NCI-H1092 treated with DMSO at 0.1 percent for 48 hours (cell line): ENCODE measurements at regions not wholly inside any gene's neighbourhood (a gene's known extent, or its start where the extent isn't known, plus 50 kb on each side); places are given as distances from the start of the nearest gene placed in this dataset.

Experiments
- DNase-seq: peaks from one replicate; lab custom pipeline; 2025; lab: John Stamatoyannopoulos, UW

DNA sequence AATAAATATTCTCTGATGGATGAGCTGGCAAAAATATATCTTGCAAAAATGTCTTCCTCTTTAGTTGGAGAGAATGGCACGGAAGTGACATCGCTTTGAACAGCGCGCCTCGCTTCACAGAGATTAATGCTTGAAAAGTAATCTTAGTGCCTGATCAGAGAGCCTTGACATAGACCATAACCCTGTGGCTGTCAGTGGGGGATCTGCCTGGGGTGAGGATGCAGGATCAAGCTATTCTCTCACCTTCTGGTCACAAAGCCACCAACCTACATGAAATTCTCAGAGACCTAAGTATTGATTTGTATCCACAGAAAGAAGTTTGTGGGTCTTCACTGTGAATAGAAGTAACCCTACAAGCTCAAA is 492.6 kb downstream of the LMO4 start:
- DNase-seq = no peak

DNA sequence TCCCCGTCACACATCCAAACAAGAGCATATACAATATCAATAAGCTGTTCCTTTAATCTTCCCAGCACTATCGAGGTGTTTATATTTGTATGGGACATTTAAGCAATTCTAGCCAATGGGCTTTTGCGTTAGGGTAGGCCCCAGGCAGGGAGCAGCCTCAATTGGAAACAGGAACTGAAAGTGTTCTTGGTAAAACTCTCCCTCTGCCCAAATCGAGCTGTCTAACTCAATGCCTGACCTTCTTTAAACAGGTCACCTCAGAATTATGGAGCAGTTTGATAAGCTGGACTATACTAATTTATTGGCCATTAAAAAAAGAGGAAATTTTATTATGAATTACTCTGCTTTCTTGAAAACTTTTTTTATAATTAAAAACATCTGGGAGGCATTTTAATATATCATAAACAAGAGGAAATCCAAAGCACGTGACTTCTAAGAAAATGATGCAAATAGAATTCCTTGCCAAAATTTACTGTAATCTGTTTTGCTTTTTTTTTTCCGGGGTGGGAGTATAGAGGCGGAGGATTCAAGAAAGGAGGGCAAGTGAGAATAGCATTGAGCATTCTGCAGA is 498.1 kb downstream of the LMO4 start:
- DNase-seq = no peak

DNA sequence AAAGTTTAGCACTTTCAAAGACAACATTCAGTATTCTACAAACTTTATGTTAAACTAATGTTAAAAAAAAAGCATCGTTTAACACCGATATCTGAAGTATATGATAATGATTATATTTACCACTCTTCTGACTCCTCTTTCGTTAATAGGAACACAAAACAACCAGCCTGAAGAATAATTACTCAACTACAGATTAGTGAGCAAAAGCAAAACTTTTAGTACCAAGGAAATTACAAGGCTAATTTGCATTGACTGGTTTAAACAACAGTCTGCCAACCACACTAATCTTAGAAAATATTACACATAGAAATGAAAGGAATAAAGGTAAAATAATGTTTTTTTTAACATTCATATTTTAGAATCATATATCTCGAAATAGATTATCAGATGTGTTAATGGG is 500.7 kb downstream of the LMO4 start:
- no peak for DNase-seq

DNA sequence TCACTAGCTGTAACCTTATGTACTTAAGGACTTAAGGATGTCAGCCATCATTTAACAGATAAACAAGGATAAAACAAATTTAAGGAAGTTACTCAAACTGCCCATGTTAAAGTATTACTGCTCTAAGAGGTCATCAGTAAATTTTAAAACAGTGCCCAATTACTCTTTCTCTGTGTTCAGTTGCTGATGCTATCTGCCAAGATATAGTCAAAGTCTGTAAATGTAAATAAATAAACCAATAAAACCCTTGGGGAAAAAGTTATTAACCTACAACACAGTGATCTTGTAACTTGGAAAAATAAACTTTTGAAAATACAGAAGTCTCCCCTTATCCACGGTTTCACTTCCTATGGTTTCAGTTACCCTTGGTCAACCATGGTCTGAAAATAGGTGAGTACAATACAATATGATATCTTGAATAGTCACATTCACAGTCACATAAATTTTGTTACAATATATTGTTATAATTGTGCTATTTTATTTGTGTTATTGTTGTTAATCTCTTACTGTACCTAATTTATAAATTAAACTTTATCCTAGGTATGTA is 501.8 kb downstream of the LMO4 start:
- no peak for DNase-seq

DNA sequence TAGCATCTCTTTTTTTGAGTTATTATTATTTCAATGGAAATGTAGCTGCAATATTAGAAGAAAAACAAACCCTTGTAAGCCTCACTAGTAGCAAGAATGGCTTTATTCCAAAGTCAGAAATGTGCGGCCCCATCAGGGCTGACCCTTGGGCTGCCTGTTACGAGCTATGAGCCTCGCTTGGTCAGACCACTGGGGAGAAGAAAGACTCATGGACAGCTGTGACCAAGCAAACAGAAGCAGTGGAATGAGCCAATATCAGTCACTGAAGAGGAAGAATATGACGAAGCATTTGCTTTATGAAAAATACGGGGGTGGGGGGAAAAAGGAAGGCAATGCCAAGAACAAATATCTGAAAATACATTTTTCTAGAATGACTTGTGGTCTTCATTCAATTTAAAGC is 504.5 kb downstream of the LMO4 start:
- DNase-seq = no peak

DNA sequence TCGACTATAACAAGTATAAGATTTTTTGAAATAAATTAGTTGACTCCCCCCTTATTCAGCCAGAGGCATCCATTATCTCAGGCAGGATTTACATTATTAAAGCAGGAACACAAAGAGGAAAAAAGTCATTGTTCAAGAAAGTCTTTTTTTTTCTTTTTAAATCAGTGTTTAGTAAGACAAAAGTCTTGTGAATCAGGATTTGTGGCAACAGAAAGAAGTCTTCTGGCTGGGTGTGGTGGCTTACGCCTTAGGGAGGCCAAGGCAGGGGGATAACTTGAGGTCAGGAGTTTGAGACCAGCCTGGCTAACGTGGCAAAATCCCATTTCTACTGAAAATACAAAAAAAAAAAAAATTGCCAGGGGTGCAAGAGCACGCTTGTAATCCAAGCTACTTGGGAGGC is 505.5 kb downstream of the LMO4 start:
- no peak for DNase-seq

DNA sequence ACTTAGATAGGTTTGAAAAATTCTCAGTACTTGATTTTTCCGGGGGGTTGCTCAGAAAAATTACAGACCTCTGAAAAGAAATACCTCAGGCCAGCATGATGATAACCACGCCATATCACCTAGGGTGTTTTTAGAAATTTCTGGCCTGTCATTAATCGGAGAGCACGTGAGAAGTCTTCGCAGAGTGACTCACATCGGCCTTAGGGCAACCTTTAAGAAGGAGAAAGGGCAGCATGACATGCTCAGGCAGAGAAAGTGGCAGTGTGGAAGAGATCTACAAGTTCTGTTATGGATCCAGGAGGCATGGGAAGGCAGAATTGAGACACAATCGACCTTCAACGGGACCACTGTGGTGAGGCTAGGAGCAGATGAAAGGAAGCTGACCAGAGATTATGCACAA is 506.3 kb downstream of the LMO4 start:
- no peak for DNase-seq

DNA sequence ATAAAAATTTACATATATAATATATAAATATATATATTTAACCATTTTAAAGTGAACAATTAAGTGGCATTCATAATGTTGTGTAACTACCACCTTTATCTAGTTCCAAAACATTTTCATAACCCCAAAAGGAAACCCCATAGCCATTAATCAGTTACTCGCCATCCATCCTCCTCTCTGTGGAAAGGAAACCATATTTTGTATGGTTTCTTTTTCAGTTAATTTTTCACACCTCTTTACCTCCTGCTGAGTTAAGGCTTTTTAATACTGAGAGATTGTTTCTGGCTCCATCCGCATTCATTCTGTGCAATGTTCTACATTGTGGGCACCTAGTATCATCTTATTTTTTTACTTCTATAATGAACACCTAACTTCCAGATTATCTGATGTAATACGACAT is 512.1 kb downstream of the LMO4 start:
- no peak for DNase-seq

DNA sequence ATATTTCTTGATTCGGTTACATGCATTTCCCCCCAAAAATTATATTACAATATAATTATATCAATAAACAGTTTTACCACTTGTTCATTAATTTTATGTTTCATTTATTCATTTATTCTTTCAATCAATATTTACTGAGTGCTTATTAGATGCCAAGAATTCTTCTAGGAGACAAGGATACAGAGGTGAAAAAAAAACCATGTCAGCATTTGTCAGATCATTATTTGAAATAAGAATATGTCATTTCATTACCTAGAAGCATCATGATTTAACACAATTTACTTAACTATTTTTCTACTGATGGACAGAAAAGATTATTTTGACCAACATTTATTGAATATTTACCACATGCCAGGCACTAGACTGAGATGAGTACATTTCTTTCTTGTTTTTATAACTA is 512.7 kb downstream of the LMO4 start:
- no peak for DNase-seq

DNA sequence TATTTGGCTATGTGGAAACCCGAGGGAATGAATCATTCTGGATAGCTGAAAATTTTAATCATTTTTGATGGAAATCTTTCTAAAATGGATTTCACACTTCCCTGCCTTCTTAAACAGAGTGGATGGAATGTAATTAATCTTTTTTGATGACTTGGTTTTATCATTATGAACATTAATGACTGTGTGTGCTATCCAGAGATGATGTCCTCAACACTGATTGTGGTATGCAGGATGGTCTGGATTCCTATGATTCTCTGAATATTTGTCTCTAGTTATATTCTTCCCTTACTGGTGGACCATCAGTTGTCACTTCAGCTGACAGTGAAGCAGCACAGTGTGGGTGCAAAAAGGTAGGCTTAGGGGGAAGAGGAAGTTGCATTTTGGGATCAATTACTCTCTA is 513.5 kb downstream of the LMO4 start:
- no peak for DNase-seq

DNA sequence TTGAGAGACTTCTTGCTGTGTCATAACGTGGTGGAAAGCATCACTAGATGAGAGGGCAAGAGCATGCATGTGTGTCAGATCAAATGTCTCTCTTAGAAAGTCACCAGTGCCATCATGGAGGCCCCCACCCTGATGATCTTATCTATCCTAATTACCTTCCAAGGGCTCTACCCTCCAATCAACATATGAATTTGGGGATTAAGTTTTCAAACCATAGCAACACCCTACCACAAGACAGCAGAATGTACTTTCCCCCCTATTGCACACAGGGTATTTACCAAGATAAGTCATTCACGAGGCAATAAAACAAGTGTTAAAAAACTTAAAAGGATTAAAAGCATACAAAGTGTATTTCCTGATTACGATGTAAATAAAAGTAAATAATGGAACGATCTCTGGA is 515.6 kb downstream of the LMO4 start:
- no peak for DNase-seq

DNA sequence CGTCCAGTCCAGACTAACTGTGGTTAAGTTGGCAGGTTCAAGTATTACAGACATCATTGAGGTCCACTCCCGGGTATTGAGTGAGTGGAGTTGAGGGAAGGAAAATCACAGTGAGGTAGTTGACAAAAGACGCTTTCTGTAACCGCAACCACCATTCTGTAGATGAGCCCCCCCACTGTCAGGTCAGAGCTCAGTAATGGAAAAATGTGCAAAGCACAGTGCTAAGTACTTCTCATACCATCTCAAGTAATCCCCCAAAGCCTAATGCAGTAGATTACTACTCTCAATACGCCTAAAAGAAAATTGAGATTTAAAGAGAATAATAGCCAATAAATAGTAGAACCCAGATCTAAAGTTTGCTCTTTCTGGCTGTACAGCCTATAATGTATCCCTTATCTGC is 522.8 kb downstream of the LMO4 start:
- no peak for DNase-seq

DNA sequence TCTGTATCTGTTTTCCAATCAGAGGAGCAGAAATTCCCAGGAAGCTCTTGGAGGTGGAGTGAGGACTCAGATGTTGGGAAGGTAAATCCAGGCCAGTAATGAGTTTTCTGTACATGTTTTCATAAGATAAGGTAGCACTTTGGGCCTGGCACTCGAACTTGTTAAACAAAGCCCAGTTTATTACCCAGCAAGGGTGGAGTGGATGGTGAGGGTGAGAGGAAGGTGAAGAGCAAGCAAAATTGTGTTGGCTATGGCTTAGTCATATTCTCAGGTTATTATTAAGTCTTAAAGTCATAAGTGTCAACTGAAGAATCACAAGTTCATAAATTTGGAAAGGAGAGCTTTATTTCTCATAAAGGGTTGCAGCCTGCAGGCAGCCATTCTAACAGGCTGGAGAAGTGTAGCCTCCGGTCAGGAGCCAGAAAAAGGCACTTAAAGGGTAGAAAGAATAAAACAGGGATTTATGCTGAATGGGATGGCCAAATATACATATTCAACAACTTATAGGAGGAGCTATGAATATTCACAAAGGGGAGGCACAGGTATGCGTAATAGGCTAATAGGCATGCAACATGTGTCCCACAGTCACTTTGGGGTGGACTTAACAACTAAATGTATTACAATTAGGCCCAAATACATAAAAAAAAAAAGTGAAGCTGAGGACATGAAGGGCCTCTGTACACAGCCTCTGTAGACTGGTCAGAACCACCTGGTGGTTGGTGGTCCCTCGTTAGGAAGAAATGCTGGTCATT is 523.9 kb downstream of the LMO4 start:
- DNase-seq = no peak

DNA sequence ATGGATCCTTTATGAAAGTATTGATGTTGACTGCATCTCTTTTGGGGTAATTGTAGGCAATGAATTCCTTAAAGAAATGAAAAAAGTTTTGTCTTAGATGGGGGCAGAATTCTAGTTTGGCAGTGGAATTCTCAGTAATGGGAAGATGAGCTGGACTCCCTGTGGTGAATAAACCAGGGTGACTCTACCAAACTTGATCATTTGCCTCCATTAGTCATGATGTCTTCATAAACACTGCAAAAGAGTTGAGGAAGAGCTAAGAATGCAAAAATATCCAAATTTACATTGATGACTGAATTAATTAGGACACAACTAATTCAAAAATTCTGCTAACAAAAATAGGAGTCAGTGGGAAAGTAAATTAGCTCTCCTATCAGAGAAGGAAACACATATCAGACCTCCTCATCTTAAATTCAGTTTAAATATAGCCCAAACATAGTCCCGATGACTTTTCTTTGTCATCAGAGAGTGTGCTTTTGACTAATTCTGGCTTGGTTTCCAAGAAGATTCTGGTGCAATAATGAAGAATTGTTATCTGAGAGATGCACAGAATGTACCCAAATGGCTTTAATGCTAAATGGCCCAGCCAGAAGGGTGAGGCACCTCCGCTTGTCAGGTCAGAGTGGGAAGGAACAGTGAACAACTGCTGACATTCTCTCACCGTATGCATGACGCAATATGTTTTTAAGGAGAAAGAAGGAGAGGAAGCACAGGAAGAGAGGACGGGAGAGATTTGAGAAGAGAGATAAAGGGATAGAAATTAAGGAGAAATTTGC is 525.1 kb downstream of the LMO4 start:
- no peak for DNase-seq

DNA sequence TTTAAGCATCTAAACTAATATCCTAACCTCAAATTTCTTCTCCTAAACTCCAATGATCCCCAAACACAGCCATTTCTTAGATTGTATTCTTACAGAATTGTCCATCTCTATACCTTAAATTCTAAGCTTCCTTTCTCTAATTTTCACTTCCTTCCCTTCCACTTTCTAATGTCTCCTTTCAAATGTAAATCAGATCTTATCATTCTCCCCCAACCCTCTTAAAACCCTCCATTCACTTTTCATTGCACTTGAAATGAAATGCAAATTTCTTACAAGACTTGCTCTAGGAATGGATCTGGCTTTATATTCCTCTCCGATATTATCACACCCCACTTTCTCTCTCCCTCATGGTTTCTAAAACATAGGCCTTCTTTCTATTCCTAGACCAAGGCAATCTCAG is 534.6 kb downstream of the LMO4 start:
- no peak for DNase-seq

DNA sequence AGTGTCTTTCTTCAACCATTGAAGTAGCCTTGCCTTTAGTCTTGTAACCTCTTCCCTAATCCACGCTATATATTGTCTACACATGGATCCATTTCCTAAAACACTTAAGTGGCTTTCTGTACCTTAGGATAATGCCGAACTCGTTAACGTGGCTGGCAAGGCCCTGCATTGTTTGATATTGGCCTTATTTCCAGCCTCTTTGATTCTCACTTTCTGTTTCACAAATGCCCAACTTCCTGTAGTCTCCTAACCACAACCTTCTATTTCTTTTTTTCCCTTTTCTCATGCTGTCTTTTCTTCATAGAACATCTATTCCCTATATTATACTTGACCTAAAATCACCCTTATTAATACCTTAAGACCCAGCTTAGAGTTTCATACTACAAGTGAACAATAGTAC is 536.0 kb downstream of the LMO4 start:
- no peak for DNase-seq

DNA sequence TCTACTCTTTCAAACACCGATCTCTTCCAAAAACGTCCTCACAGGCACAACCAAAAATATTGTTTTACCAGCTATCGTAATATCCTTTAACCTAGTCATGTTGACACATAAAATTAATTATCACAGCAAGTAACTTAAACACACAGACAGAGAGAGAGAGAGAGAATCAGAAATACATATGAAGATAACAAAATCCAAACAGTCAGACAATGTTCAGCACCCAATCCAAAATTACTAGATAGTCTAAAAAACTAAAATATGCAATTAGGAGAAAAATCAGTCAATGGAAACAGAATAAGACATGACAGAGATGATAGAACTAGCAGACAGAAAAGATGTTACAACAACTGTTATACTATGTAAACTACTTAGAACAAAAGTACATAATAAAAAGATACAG is 537.7 kb downstream of the LMO4 start:
- DNase-seq = no peak

DNA sequence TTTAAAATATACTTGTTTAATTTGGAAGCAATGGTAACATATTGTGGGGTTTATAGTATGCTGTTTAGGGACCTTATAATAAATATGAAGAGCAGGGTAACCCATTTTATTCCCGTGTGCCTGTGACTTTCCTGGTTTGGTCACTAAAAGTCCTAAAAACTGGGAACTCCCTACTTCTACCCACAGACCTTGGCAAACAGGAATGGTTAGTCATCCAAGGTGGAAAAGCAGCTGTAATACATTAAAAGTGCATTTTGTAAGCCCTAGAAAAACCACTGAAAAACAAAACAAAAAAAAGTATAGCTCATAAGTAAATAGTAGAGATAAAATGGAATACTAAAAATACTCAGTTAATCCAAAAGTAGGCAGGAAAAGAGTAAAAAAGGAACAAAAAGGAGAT is 538.9 kb downstream of the LMO4 start:
- DNase-seq = no peak

DNA sequence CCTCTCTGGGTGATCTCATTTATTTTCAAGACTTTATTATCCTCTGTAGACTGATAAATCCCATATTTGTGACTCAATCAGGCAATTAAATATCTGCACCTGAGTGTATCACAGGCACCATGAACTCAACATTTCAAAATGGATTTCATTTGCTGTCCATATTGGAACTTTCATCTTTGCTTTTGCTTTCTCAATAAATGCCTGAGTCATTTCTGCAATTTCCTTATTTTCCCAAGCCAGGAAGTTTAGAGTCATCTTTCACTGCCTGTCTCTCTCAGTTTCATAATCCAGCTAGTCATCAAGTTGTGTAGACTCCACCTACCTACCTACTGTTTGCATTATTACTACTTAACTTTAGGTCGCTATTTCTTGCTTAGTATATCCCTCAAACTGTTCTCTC is 540.9 kb downstream of the LMO4 start:
- DNase-seq = no peak

DNA sequence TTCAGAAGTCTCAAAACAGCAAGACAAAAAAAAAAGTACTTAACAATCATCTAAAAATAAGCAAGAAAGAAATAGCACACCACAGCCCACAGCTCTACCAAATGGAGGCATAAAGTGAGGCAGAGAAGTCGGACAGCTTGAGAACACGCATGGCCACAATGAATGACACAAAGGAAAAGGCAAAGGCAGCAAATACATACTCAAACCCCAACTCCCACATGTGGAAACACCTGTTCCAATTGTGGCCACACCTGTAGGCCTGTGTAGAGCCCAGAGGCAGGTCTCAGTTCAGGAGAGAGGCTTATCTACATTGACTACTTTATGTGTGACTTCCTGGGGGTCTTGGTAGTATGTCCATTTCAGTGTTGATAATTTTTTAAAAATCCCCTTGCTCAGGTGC is 543.5 kb downstream of the LMO4 start:
- DNase-seq = no peak

DNA sequence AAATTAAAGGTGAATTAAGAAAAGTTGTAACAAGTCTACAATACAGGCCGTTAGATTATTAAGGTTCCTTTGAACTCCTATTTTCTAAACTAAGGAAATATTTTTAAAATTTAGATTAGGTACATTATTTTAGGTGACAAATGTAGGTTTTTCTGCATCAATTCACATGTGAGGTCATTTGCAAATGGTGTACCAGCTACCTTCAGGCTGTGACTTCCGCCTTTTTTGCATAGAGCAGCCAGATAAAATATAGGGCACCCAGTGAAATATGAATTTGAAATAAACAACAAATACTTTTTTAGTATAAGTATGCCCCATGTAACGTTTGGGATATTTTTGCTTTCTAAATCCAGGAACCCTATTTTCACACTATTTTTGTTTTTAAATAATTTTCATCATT is 544.0 kb downstream of the LMO4 start:
- no peak for DNase-seq

DNA sequence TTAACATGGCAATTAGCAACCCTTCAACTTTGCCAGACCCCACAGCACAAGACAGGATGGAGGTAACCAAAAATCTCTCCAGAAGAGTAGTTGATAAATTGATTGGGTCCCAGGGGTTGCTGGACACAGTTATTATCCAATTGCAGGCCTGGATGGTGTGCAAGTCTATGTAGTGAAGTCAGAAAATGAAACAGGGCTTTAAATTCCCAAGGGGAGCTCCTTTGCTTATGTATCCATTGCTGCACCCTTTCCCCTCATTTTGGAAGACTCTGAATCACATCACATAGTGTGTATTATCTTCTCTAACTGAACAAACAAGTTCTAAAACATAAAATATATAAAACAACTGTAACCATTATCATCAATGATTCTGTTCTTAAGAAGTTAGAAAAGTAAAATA is 550.2 kb downstream of the LMO4 start:
- DNase-seq = no peak

DNA sequence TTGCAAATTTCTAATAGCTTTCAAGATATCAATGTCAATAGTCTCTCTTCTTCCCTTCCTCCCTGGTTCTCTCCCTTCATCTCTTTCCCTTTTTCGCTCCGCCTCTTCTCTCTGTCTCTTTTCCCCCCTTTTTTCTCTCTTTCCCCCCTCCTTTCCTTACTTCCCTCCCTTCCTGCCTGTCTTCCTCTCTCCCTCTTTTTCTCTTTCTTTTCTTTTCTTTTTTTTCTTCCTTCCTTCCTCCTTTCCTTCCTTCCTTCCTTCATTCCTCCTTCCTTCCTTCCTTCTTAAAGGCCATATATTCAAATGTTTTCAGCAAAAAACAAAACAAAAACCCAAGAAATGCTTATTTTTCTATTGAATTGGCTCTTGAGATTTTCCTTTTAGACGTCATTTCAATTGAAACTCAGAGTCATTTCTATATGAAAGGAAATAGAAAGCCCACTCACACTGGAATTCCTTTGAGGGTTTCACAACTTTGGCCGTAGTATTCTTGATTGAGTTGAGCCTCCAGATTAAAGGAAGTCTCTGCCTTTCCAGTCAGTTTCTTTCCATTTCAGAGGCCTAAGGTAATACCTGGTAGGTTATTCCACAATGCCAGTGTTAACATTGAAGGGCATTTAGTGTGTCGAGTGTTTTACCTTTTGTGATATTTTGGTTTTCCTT is 551.5 kb downstream of the LMO4 start:
- no peak for DNase-seq
